A549 (cell line): ENCODE measurements at regions not wholly inside any gene's neighbourhood (a gene's known extent, or its start where the extent isn't known, plus 50 kb on each side); places are given as distances from the start of the nearest gene placed in this dataset.

Source experiments
- ATAC-seq, 2 experiments: fragments of 200-7000 bp in 1 of 2; fragments of >200 bp in 1 of 2; cut with Nextera tagmentation in 1 of 2; cut with Tn5 transposase in 1 of 2; 3 replicates each; pipeline versions ENCODE4 v1.8.0 to v1.9.1; 2018 to 2020; ENCODE audit warnings: mild to moderate bottlenecking in 1 of 2, moderate library complexity in 1 of 2
- CTCF ChIA-PET: fragments of 300-600 bp; sonication (Branson Sonifier 250); formaldehyde crosslinking; extraction: SDS; loops from one replicate; lab custom pipeline; 2021; ENCODE audit warnings: antibody characterized with exemption, inconsistent platforms; lab: Yijun Ruan, JAX
- POLR2A ChIA-PET: fragments of 350-600 bp; formaldehyde crosslinking; extraction: SDS; loops from one replicate; lab custom pipeline; 2021; ENCODE audit warnings: antibody characterized with exemption, inconsistent platforms; lab: Yijun Ruan, JAX
- DNase-seq, 2 experiments: peaks; one replicate each; pipeline versions ENCODE4 v3.0.0 to v3.0.0-alpha.2; 2011 to 2016; ENCODE audit warnings: low read depth in 1 of 2, low spot score in 1 of 2
- FAIRE-seq: peaks from 2 replicates; lab custom pipeline; 2011; peaks lifted over from hg19 to GRCh38; lab: Jason Lieb, UNC
- H3K27ac ChIP-seq, 2 experiments: fragments of >200 bp; sonication (Bioruptor Twin); formaldehyde crosslinking; 3 replicates each; pipeline ENCODE4 v1.5.1; 2016 to 2017
- H3K4me1 ChIP-seq: fragments of >200 bp; sonication (Bioruptor Twin); formaldehyde crosslinking; 3 replicates; pipeline ENCODE4 v1.6.1; 2016
- H3K4me2 ChIP-seq: fragments of >200 bp; sonication (Bioruptor Twin); formaldehyde crosslinking; 3 replicates; pipeline ENCODE4 v1.6.1; 2016
- H3K4me3 ChIP-seq: fragments of >200 bp; sonication (Bioruptor Twin); formaldehyde crosslinking; 3 replicates; pipeline ENCODE4 v1.5.1; 2016
- H3K9me3 ChIP-seq: fragments of >200 bp; sonication (Bioruptor Twin); formaldehyde crosslinking; 3 replicates; pipeline ENCODE4 v1.6.1; 2016
- BCL3 ChIP-seq: fragments of >200 bp; sonication (Bioruptor Twin); formaldehyde crosslinking; IDR thresholded peaks from 3 replicates; pipeline ENCODE4 v1.6.1; 2016
- BHLHE40 ChIP-seq: IDR thresholded peaks from 2 replicates; pipeline ENCODE4 v1.6.1; 2012; ENCODE audit warnings: low read depth, low read length, inconsistent platforms
- CBX2 ChIP-seq: fragments of 200-600 bp; sonication (generic); IDR thresholded peaks from 2 replicates; pipeline ENCODE4 v1.6.1; 2016; ENCODE audit warnings: low read depth, mild to moderate bottlenecking, borderline replicate concordance
- CHD4 ChIP-seq: fragments of 200-600 bp; sonication (generic); IDR thresholded peaks from 2 replicates; pipeline ENCODE4 v1.6.1; 2016; ENCODE audit warnings: antibody characterized with exemption, mild to moderate bottlenecking, borderline replicate concordance
- CTCF ChIP-seq: fragments of >200 bp; sonication (Bioruptor Twin); formaldehyde crosslinking; IDR thresholded peaks from 3 replicates; pipeline ENCODE4 v1.5.1; 2016
- E2F6 ChIP-seq: IDR thresholded peaks from 2 replicates; pipeline ENCODE4 v1.6.1; 2012; ENCODE audit warnings: low read depth, borderline replicate concordance
- EHF ChIP-seq: fragments of 250-450 bp; sonication (Bioruptor Pico); IDR thresholded peaks from 2 replicates; pipeline ENCODE4 v1.5.0; 2020; ENCODE audit warnings: mild to moderate bottlenecking
- FOSB ChIP-seq: fragments of 250-450 bp; sonication (Bioruptor Pico); IDR thresholded peaks from 2 replicates; pipeline ENCODE4 v1.5.0; 2020; ENCODE audit warnings: mild to moderate bottlenecking, moderate library complexity
- FOSL2 ChIP-seq, 2 experiments: fragments of 450-650 bp in 1 of 2; fragments of >200 bp in 1 of 2; sonication (Bioruptor Twin) in 1 of 2; formaldehyde crosslinking; IDR thresholded peaks; 2 replicates each; pipeline versions ENCODE4 v1.5.0 to v1.6.1; 2016 to 2020; ENCODE audit warnings: mild to moderate bottlenecking in 1 of 2, moderate library complexity in 1 of 2
- HDAC2 ChIP-seq: fragments of 200-600 bp; sonication (generic); IDR thresholded peaks from 2 replicates; pipeline ENCODE4 v1.6.1; 2016
- HEYL ChIP-seq: fragments of 250-450 bp; sonication (Bioruptor Pico); IDR thresholded peaks from 2 replicates; pipeline ENCODE4 v1.8.0; 2021; ENCODE audit warnings: mild to moderate bottlenecking, moderate library complexity
- HOXB13 ChIP-seq: fragments of 250-450 bp; sonication (Bioruptor Pico); IDR thresholded peaks from 2 replicates; pipeline ENCODE4 v1.5.0; 2020; ENCODE audit warnings: low read depth, mild to moderate bottlenecking, moderate library complexity
- JUN ChIP-seq, 2 experiments: fragments of >200 bp; sonication (Bioruptor Twin); formaldehyde crosslinking; IDR thresholded peaks; 2 replicates in 1 of 2; 3 replicates in 1 of 2; pipeline ENCODE4 v1.6.1; 2016 to 2017
- KDM5A ChIP-seq: fragments of 200-600 bp; sonication (generic); IDR thresholded peaks from 2 replicates; pipeline ENCODE4 v1.6.1; 2016; ENCODE audit warnings: antibody characterized with exemption, mild to moderate bottlenecking
- MAX ChIP-seq: IDR thresholded peaks from 2 replicates; pipeline ENCODE4 v1.6.1; 2012
- POLR2A ChIP-seq: IDR thresholded peaks from 2 replicates; pipeline ENCODE4 v1.6.1; 2012; ENCODE audit warnings: mild to moderate bottlenecking, low read length
- POLR2AphosphoS2 ChIP-seq: conservative IDR thresholded peaks from 2 replicates; pipeline ENCODE4 v1.6.1; 2012; ENCODE audit warnings: low read length, improper control_type of control experiment, inconsistent platforms
- REST ChIP-seq: fragments of 200-600 bp; sonication (generic); IDR thresholded peaks from 2 replicates; pipeline ENCODE4 v1.6.1; 2016; ENCODE audit warnings: antibody characterized with exemption, mild to moderate bottlenecking, moderate library complexity
- RNF2 ChIP-seq: fragments of 200-600 bp; sonication (generic); IDR thresholded peaks from 2 replicates; pipeline ENCODE4 v1.6.1; 2016; ENCODE audit warnings: low read depth, mild to moderate bottlenecking, antibody characterized with exemption, moderate library complexity, borderline replicate concordance
- TP53 ChIP-seq: fragments of 250-450 bp; sonication (Bioruptor Pico); IDR thresholded peaks from 2 replicates; pipeline ENCODE4 v1.5.0; 2021; ENCODE audit warnings: mild to moderate bottlenecking, moderate library complexity
- ZFP36 ChIP-seq: fragments of 450-650 bp; IDR thresholded peaks from 2 replicates; pipeline ENCODE4 v1.6.1; 2014; ENCODE audit warnings: borderline replicate concordance; ENCODE audit not compliant: partially characterized antibody
- ZNF302 ChIP-seq: fragments of 250-450 bp; sonication (Bioruptor Pico); IDR thresholded peaks from 2 replicates; pipeline ENCODE4 v1.9.0; 2021; ENCODE audit warnings: inconsistent platforms, mild to moderate bottlenecking, moderate library complexity
- WGBS: methylation state at CpG from one replicate; pipeline ENCODE4 v1.1.6; 2017; ENCODE audit errors: missing lambda C conversion rate; 5-methylcytosine and 5-hydroxymethylcytosine counted together

GRCh38 chr13:40238761-40239160 is 427.7 kb downstream of the FOXO1 start:
- Histone ChIP-seq H3K9me3 (no peaks in the 10 kb centered on the region), H3K4me3 (no peak overlapping the region), H3K27ac (no peak overlapping the region; a peak in 1 of 6 replicates), H3K4me2 (no peak overlapping the region), H3K4me1 (peaks cover 9% of the 10 kb centered on the region; the same call in 2 of the 3 replicates)
- ChIA-PET POLR2A (no interaction called here), CTCF (no interaction called here)
- FAIRE-seq (no peak), ATAC-seq (no peak), DNase-seq (no peak)
- no peak for TF ChIP-seq REST
- TF ChIP-seq BHLHE40: no peak
- TF ChIP-seq EHF (CRISPR knock-in tag): no peak
- TF ChIP-seq TP53 (CRISPR knock-in tag): no peak
- TF ChIP-seq FOSB: no peak
- TF ChIP-seq E2F6: no peak
- TF ChIP-seq ZNF302 (CRISPR knock-in tag): no peak
- no peak for TF ChIP-seq BCL3
- no peak for TF ChIP-seq HEYL
- TF ChIP-seq CBX2: no peak
- TF ChIP-seq MAX: no peak
- TF ChIP-seq KDM5A: no peak
- no peak for TF ChIP-seq ZFP36
- no peak for TF ChIP-seq JUN (IDR thresholded peaks at IDR 0.05)
- no peak for TF ChIP-seq FOSL2 (IDR thresholded peaks at IDR 0.05)
- TF ChIP-seq FOSL2 (CRISPR knock-in tag; IDR thresholded peaks at IDR 0.05): no peak
- no peak for TF ChIP-seq HDAC2
- TF ChIP-seq RNF2: no peak
- TF ChIP-seq HOXB13 (CRISPR knock-in tag): no peak
- no peak for TF ChIP-seq CHD4
- WGBS: 72% methylated on average over 3 of the region's 3 CpGs

- DNase-seq: no peak
- ATAC-seq: no peak
- H3K27ac ChIP-seq: no peak overlapping the region; a peak in 1 of 6 replicates
- no peak for TF ChIP-seq HOXB13 (CRISPR knock-in tag)
- no peak for TF ChIP-seq CTCF
- TF ChIP-seq FOSL2 (IDR thresholded peaks at IDR 0.05): no peak
- no peak for TF ChIP-seq FOSL2 (CRISPR knock-in tag; IDR thresholded peaks at IDR 0.05)
- no peak for TF ChIP-seq POLR2AphosphoS2
- no peak for TF ChIP-seq POLR2A
- TF ChIP-seq, all 56 proteins: peak for 0
- peaks cover 9% of the 10 kb centered on the region; the same call in 2 of the 3 replicates for H3K4me1 ChIP-seq
- ChIA-PET POLR2A (no interaction called here), CTCF (no interaction called here)
- no peaks in the 10 kb centered on the region for H3K9me3 ChIP-seq
- H3K4me3 ChIP-seq: no peak overlapping the region
- WGBS: 14% methylated on average over 2 of the region's 2 CpGs
- no peak for FAIRE-seq
- H3K4me2 ChIP-seq: no peak overlapping the region
Measured at GRCh38 chr13:40240293-40240692, 426.1 kb downstream of the FOXO1 start.
